Pulmonary artery endothelial cell (primary cell): ENCODE measurements at regions not wholly inside any gene's neighbourhood (a gene's known extent, or its start where the extent isn't known, plus 50 kb on each side); places are given as distances from the start of the nearest gene placed in this dataset.
A peak's percentile ranks its signal among the peaks of the same experiment; 100 is the strongest.
"Not testable (repeated sequence)": the region's sequence is repeated elsewhere in the genome, so short reads cannot be mapped to it uniquely, and the experiment has no call there.

ENCODE experiments used
- DNase-seq: peaks from one replicate; pipeline ENCODE4 v3.0.0-alpha.2; 2011; ENCODE audit warnings: low read depth, low spot score

DNA sequence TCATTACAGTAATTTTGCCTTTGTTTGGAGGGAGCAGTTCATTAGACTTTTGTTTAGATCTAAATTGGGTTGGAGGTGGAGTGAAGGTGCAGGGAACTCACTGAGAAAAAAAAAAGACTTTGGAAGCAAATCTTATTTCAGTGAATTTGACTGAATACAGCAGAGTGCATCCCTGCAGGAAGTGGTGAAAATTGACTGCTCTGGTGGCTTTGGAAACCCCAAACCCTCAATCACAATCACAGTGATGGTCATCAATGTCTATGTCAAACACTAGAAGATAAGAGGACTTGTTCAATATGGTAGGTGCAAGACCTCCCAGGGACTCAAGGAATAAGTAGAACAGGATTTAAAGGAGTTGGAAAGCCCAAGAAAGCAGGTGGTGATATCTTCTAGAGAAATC, 76.0 kb upstream of the RASA1 start:
- DNase-seq = no peak

DNA sequence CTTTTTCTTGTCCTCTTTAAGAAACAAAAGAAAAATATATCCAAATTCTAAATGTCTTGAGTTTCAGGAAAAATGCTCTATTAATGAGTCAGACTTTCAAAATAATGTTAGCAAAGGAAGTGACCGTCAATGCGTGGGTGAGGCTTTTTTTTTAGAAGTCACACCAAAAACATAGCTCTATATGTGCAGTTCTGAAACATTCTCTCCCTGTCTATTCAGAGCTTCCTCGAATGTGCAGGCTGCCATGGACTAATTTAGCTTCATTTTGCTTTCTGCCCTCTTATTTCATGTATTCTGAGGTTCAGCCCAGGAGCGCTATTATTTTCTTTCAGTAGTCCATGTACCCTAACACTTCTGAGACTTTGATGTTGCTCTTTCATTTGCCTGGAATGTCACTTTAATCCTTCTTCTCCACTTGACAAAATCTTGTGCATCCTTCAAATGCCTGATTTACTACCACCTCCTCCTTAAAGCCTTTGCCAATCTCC, 72.5 kb upstream of the RASA1 start:
- peak; percentile 46 for DNase-seq

- DNase-seq = peak; percentile 5
These were observed 72.1 kb upstream of the RASA1 start for GRCh38 chr5:87195616-87196015.

GRCh38 chr5:87198010-87198409, 69.7 kb upstream of the RASA1 start:
- no peak for DNase-seq

DNA sequence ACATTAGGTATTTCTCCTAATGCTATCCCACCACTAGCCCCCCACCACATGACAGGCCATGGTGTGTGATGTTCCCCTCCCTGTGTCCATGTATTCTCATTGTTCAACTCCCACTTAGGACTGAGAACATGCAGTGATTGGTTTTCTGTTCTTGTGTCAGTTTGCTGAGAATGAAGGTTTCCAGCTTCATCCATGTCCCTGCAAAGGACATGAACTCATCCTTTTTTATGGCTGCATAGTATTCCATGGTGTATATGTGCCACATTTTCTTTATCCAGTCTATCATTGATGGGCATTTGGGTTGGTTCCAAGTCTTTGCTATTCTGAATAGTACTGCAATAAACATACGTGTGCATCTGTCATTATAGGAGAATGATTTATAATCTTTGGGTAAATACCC, 68.4 kb upstream of the RASA1 start:
- DNase-seq = not testable (repeated sequence)

- DNase-seq = not testable (repeated sequence)
These were observed 68.0 kb upstream of the RASA1 start for GRCh38 chr5:87199704-87200103.

DNA sequence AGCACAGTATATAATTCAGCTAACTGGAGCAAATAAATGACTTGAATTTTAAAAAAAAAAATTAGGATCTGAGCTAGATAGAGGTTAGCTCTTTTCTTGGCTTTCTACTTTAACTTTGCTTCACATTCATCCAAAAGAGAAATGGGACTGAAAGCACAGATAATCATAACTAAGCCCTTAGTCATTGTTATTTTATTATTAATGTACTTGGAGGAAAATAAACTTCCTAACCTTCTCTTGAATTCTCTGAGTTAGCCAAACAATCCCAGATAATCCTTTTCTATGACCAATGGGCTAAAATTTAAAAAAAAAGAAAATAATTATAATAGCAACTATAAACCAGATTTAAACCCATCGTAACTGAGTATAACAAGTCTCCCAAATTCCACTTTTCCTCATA, 57.6 kb upstream of the RASA1 start:
- no peak for DNase-seq

- DNase-seq = no peak
These were observed 56.9 kb upstream of the RASA1 start for GRCh38 chr5:87210743-87211142.

- DNase-seq = no peak
These were observed 56.0 kb upstream of the RASA1 start for GRCh38 chr5:87211676-87212075.

DNA sequence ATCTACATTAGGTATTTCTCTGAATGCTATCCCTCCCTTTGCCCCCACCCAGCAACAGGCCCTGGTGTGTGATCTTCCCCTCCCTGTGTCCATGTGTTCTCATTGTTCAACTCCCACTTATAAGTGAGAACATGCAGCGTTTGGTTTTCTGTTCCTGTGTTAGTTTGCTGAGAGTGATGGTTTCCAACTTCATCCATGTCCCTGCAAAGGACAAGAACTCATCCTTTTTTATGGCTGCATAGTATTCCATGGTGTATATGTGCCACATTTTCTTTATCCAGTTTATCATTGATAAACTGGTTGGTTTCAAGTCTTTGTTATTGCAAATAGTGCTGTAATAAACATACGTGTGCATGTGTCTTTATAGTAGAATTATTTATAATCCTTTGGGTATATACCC, 55.5 kb upstream of the RASA1 start:
- not testable (repeated sequence) for DNase-seq

DNA sequence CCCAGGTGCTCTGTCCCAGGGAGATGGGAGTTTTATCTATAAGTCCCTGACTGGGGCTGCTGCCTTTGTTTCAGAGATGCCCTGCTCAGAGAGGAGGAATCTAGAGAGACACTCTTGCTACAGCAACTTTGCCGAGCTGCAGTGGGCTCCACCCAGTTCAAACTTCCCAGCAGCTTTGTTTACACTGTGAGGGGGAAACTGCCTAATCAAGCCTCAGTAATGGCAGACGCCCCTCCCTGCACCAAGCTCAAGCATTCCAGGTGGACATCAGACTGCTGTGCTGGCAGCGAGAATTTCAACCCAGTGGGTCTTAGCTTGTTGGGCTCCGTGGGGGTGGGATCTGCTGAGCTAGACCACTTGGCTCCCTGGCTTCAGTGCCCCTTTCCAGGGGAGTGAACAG, 50.2 kb upstream of the RASA1 start:
- not testable (repeated sequence) for DNase-seq
